ENCODE measurements at regions not wholly inside any gene's neighbourhood (a gene's known extent, or its start where the extent isn't known, plus 50 kb on each side); places are given as distances from the start of the nearest gene placed in this dataset.

DNA sequence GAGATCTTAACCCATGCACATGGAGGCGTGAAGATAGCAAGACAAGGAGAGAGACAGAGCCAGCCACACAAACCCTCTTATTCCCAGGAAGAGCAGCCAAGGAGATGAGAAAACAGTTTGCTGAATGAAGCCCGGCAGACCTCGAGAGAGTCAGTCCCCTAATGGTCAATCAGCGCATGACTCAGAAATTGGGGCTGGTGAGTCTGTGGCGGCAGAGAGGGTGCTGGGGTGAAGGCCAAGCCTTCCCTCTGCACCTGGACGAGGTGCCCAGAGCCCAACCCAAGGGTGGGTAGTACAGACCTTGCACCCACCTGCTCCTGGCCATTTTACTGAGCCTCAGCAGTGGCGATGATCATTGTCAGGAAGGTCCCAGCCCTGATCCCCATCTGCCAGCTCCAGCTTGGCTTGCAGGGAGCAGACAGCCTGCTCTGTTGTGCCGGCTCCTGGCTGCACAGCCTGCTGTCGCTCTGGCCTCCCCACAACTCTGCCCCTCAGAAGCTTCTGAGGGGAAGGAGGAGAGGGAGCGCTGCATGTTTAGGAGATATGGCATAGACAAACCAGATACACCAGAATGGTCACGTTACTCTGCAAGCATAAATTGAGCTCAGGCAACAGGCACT, 256.6 kb downstream of the RPS24 start:
- TF ChIP-seq, protein P1, sequence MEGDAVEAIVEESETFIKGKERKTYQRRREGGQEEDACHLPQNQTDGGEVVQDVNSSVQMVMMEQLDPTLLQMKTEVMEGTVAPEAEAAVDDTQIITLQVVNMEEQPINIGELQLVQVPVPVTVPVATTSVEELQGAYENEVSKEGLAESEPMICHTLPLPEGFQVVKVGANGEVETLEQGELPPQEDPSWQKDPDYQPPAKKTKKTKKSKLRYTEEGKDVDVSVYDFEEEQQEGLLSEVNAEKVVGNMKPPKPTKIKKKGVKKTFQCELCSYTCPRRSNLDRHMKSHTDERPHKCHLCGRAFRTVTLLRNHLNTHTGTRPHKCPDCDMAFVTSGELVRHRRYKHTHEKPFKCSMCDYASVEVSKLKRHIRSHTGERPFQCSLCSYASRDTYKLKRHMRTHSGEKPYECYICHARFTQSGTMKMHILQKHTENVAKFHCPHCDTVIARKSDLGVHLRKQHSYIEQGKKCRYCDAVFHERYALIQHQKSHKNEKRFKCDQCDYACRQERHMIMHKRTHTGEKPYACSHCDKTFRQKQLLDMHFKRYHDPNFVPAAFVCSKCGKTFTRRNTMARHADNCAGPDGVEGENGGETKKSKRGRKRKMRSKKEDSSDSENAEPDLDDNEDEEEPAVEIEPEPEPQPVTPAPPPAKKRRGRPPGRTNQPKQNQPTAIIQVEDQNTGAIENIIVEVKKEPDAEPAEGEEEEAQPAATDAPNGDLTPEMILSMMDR (conservative IDR thresholded peaks at IDR 0.05 in 1 of 2, IDR thresholded peaks at IDR 0.05 in 1 of 2; ENCODE audit: low read depth in 1 of 2, low read length in 2 of 2): peak in 1 of 2 donors; percentile 7
- no peak for TF ChIP-seq EZH2 (IDR thresholded peaks at IDR 0.05; ENCODE audit: low read length, missing control alignments)
